ENCODE measurements at regions not wholly inside any gene's neighbourhood (a gene's known extent, or its start where the extent isn't known, plus 50 kb on each side); places are given as distances from the start of the nearest gene placed in this dataset.
"Not testable (repeated sequence)": the region's sequence is repeated elsewhere in the genome, so short reads cannot be mapped to it uniquely, and the experiment has no call there.

DNA sequence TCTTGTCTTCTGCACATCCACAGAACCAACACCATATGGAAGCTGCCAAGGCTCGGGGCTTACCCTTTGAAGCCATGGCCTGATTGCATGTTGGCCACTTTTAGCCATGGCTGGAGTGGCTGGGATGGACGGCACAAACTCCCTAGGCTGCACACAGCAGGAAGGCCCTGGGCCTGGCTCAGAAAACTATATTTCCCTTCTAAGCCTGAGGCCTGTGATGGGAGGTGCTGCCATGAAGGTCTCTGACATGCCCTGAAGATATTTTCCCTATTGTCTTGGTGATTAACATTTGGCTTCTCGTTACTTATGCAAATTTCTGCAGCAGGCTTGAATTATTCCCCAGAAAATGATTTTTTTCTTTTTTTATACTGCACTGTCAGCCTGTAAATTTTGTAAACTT, 387.0 kb upstream of the KCND2 start:
- Mint-ChIP-seq H3K4me1 (no peaks in the 10 kb centered on the region), H3K27ac (no peak overlapping the region), H3K27me3 (ENCODE audit: low read depth in 2 of 2) (no peaks in the 10 kb centered on the region), H3K4me3 (no peak overlapping the region), H3K36me3 (peaks cover 6% of the 10 kb centered on the region), H3K9me3 (peaks cover 12 to 35% of the 10 kb centered on the region in 2 donors)
- no peaks in the 10 kb centered on the region for H3K4me1 ChIP-seq (ENCODE audit: control insufficient read depth, insufficient read depth, low read length)
- peaks cover 12% of the 10 kb centered on the region for H3K9me3 ChIP-seq (ENCODE audit: control insufficient read depth, insufficient read depth, low read length)
- intact Hi-C loops (cut with micrococcal nuclease): no loop called here
- no peaks in the 10 kb centered on the region for H3K36me3 ChIP-seq (ENCODE audit: control insufficient read depth, insufficient read depth, low read length)
- TF ChIP-seq CTCF (IDR thresholded peaks at IDR 0.05): no peak
- no peak overlapping the region for H3K4me3 ChIP-seq (ENCODE audit: low read length)
- H3K27me3 ChIP-seq (ENCODE audit: control insufficient read depth, insufficient read depth, low read length): no peaks in the 10 kb centered on the region
- H3K27ac ChIP-seq (ENCODE audit: low read length): no peak overlapping the region
- DNase-seq (no peak), ATAC-seq (no peak)
- 86% methylated on average over 3 of the region's 3 CpGs for WGBS (ENCODE audit: insufficient coverage)

- DNase-seq; H3K27me3 ChIP-seq (ENCODE audit: control insufficient read depth, insufficient read depth, low read length); H3K27me3 Mint-ChIP-seq (ENCODE audit: low read depth in 2 of 2); H3K36me3 ChIP-seq (ENCODE audit: control insufficient read depth, insufficient read depth, low read length); H3K4me1 Mint-ChIP-seq; H3K27ac Mint-ChIP-seq; H3K27ac ChIP-seq (ENCODE audit: low read length); H3K4me3 ChIP-seq (ENCODE audit: low read length); H3K36me3 Mint-ChIP-seq; ATAC-seq; H3K4me3 Mint-ChIP-seq; H3K4me1 ChIP-seq (ENCODE audit: control insufficient read depth, insufficient read depth, low read length); intact Hi-C loops (cut with micrococcal nuclease): not testable (repeated sequence)
- H3K9me3 Mint-ChIP-seq: peaks cover 12 to 35% of the 10 kb centered on the region in 2 donors
- peaks cover 12% of the 10 kb centered on the region for H3K9me3 ChIP-seq (ENCODE audit: control insufficient read depth, insufficient read depth, low read length)
- 61% methylated on average over 3 of the region's 3 CpGs for WGBS (ENCODE audit: insufficient coverage)
Measured at GRCh38 chr7:119886525-119886924, 386.4 kb upstream of the KCND2 start.

DNA sequence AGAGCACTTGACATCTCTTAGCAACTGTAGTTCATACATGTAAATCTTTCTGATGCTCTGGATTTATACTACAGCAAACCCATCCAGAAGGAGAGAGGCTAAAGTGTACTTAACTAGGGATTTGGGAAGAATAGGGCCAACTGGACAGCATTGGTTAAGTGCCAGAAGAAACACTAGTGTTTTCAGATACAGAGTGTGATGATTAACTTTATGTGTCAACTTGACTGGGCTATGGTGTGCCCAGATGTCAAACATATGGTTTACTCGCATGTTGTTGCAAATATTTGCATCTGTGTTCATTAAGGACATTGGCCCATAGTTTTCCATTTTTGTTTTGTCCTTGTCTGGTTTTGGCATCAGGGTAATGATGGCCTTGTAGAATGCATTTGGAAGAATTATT, 384.7 kb upstream of the KCND2 start:
- Histone ChIP-seq H3K36me3 (ENCODE audit: control insufficient read depth, insufficient read depth, low read length) (no peaks in the 10 kb centered on the region), H3K27me3 (ENCODE audit: control insufficient read depth, insufficient read depth, low read length) (no peaks in the 10 kb centered on the region), H3K9me3 (ENCODE audit: control insufficient read depth, insufficient read depth, low read length) (peaks cover 12% of the 10 kb centered on the region), H3K4me3 (ENCODE audit: low read length) (no peak overlapping the region), H3K4me1 (ENCODE audit: control insufficient read depth, insufficient read depth, low read length) (no peaks in the 10 kb centered on the region), H3K27ac (ENCODE audit: low read length) (no peak overlapping the region)
- no peak overlapping the region for H3K27ac Mint-ChIP-seq
- no peak for TF ChIP-seq CTCF (IDR thresholded peaks at IDR 0.05)
- 77% methylated on average over 1 of the region's 1 CpG for WGBS (ENCODE audit: insufficient coverage)
- intact Hi-C loops (cut with micrococcal nuclease): no loop called here
- H3K27me3 Mint-ChIP-seq (ENCODE audit: low read depth in 2 of 2): no peaks in the 10 kb centered on the region
- peaks cover 15 to 38% of the 10 kb centered on the region in 2 donors for H3K9me3 Mint-ChIP-seq
- DNase-seq: no peak
- no peak overlapping the region for H3K4me3 Mint-ChIP-seq
- H3K4me1 Mint-ChIP-seq: no peaks in the 10 kb centered on the region
- H3K36me3 Mint-ChIP-seq: peaks cover 5% of the 10 kb centered on the region
- ATAC-seq: no peak

GRCh38 chr7:119890631-119891030, 382.3 kb upstream of the KCND2 start:
- peaks cover 18 to 28% of the 10 kb centered on the region in 2 donors for H3K9me3 Mint-ChIP-seq
- ATAC-seq: no peak
- Histone ChIP-seq H3K27me3 (ENCODE audit: control insufficient read depth, insufficient read depth, low read length) (no peaks in the 10 kb centered on the region), H3K4me1 (ENCODE audit: control insufficient read depth, insufficient read depth, low read length) (no peaks in the 10 kb centered on the region), H3K9me3 (ENCODE audit: control insufficient read depth, insufficient read depth, low read length) (peaks cover 4% of the 10 kb centered on the region), H3K36me3 (ENCODE audit: control insufficient read depth, insufficient read depth, low read length) (no peaks in the 10 kb centered on the region), H3K27ac (ENCODE audit: low read length) (no peak overlapping the region), H3K4me3 (ENCODE audit: low read length) (no peak overlapping the region)
- no peak for DNase-seq
- no peak overlapping the region for H3K27ac Mint-ChIP-seq
- H3K4me3 Mint-ChIP-seq: no peak overlapping the region
- H3K4me1 Mint-ChIP-seq: no peaks in the 10 kb centered on the region
- intact Hi-C loops (cut with micrococcal nuclease): no loop called here
- no peaks in the 10 kb centered on the region for H3K36me3 Mint-ChIP-seq
- no peaks in the 10 kb centered on the region for H3K27me3 Mint-ChIP-seq (ENCODE audit: low read depth in 2 of 2)
- no peak for TF ChIP-seq CTCF (IDR thresholded peaks at IDR 0.05)
- 94% methylated on average over 10 of the region's 12 CpGs for WGBS (ENCODE audit: insufficient coverage)

Data from natural killer cell (primary cell).